ENCODE measurements at regions not wholly inside any gene's neighbourhood (a gene's known extent, or its start where the extent isn't known, plus 50 kb on each side); places are given as distances from the start of the nearest gene placed in this dataset.

GRCh38 chr13:94968757-94969086 lies 256.4 kb upstream of the SOX21 start:
- DNase-seq, result no peak

- DNase-seq, result no peak
Observed at GRCh38 chr13:94968040-94968756, 255.9 kb upstream of the SOX21 start.

GRCh38 chr13:94967183-94968039 lies 255.1 kb upstream of the SOX21 start:
- peak; percentile 6 for DNase-seq

- DNase-seq, result no peak
Observed at GRCh38 chr13:94966422-94966955, 254.1 kb upstream of the SOX21 start.

GRCh38 chr13:94959626-94960025 lies 247.3 kb upstream of the SOX21 start:
- no peak for DNase-seq

- DNase-seq, result no peak
Observed at GRCh38 chr13:94956417-94957110, 244.2 kb upstream of the SOX21 start.

- no peak for DNase-seq
Observed at GRCh38 chr13:94952787-94953186, 240.4 kb upstream of the SOX21 start.

GRCh38 chr13:94950303-94950702 lies 238.0 kb upstream of the SOX21 start:
- DNase-seq, result no peak

GRCh38 chr13:94947965-94948371 lies 235.6 kb upstream of the SOX21 start:
- no peak for DNase-seq

GRCh38 chr13:94947392-94947791 lies 235.0 kb upstream of the SOX21 start:
- no peak for DNase-seq

GRCh38 chr13:94946039-94946438 lies 233.7 kb upstream of the SOX21 start:
- no peak for DNase-seq

- no peak for DNase-seq
Observed at GRCh38 chr13:94938124-94938523, 225.8 kb upstream of the SOX21 start.

- DNase-seq, result no peak
Observed at GRCh38 chr13:94936633-94937032, 224.3 kb upstream of the SOX21 start.

GRCh38 chr13:94933936-94934335 lies 221.6 kb upstream of the SOX21 start:
- DNase-seq, result no peak

- no peak for DNase-seq
Observed at GRCh38 chr13:94933230-94933751, 220.9 kb upstream of the SOX21 start.

- DNase-seq, result no peak
Observed at GRCh38 chr13:94928127-94928775, 215.9 kb upstream of the SOX21 start.

GRCh38 chr13:94925263-94925662 lies 212.9 kb upstream of the SOX21 start:
- no peak for DNase-seq

- DNase-seq, result no peak
Observed at GRCh38 chr13:94921181-94921580, 208.8 kb upstream of the SOX21 start.

GRCh38 chr13:94920578-94920977 lies 208.2 kb upstream of the SOX21 start:
- DNase-seq, result no peak

- no peak for DNase-seq
Observed at GRCh38 chr13:94917824-94918223, 205.5 kb upstream of the SOX21 start.

GRCh38 chr13:94914895-94915294 lies 202.6 kb upstream of the SOX21 start:
- DNase-seq, result no peak

GRCh38 chr13:94906605-94907004 lies 194.3 kb upstream of the SOX21 start:
- DNase-seq, result no peak
